Occipital lobe (tissue), 1 donor: ENCODE measurements at regions not wholly inside any gene's neighbourhood (a gene's known extent, or its start where the extent isn't known, plus 50 kb on each side); places are given as distances from the start of the nearest gene placed in this dataset.
"Not testable (repeated sequence)": the region's sequence is repeated elsewhere in the genome, so short reads cannot be mapped to it uniquely, and the experiment has no call there.

Experiments used
- DNase-seq: peaks from one replicate; lab custom pipeline; 2025; lab: John Stamatoyannopoulos, UW

GRCh38 chr16:22572331-22573224, 61.9 kb downstream of the NPIPB5 start:
- DNase-seq = not testable (repeated sequence)

DNA sequence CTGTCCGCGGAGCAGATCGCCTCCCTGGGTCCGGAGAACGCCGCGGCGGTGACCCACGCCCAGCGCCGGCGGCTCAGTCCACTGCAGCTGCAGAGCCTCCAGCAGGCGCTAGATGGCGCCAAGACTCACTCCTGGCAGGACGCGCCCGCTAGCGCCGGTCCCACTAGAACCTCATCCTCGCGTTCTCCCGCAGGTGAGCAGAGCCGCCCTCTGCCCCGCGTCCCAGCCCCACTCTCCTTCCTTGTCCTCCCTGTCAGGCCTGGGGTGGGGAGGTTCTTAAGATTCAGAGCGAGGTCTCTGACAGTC, 62.5 kb downstream of the NPIPB5 start:
- not testable (repeated sequence) for DNase-seq

- DNase-seq = not testable (repeated sequence)
Measured at GRCh38 chr16:22576506-22576905, 65.8 kb downstream of the NPIPB5 start.

DNA sequence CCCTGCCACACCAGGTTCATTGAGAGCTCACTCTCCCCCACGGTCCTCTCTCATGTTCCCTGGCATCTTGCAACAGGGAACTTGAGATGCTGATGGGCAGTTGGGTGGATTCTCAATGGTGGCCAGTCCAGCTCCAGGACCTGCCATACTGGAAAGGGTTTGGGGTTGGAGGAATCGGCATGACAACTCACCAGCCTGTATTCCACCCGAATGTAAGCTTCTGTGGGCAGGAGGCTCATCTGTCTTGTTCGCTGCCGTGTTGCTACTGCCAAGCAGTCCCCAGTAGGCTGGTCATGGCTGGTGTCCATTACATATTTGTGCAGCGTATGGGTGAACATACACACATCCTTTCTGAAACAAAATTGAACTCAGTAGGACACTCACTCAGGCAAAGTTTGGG, 72.5 kb downstream of the NPIPB5 start:
- not testable (repeated sequence) for DNase-seq

GRCh38 chr16:22584459-22584858, 73.8 kb downstream of the NPIPB5 start:
- DNase-seq = not testable (repeated sequence)

- DNase-seq = not testable (repeated sequence)
Measured at GRCh38 chr16:22584941-22585340, 74.2 kb downstream of the NPIPB5 start.

DNA sequence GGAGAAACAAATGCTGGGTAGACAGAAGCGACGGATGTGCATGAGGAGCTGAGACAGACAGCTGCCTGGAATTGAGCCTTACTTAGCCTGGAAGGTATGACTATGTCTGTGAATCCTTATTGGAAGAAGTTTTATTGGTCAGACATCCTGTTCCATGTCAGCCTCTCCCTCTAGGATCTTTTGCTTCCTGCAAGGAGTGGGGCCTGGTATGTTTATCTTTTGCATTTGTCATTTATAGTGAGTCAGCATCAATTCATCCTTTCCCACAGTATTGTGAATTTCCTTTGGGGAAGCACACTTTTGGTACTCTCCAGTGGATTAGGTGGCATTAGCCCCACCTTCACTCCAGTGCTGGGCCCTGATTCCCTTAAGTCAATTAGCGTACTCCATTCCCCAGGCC, 74.7 kb downstream of the NPIPB5 start:
- DNase-seq = not testable (repeated sequence)

DNA sequence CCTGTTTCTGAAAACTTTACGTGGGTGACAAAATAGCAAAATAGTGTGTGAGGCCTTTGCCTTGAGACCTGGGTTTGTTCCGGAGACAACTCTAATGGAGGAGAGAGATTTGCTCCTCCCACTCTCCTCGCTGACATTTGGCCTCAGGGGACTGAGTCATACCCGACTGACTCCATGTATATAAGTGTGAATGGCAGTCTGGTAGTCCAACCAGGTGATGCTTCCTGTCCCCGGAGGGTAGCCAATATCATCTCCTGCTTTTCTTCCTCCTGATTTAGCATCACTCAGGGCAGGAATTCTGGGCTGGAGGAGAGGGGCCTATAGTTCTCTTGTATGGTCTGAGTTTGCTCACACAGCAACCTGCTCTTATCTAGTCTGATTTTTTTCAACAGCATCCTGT, 76.0 kb downstream of the NPIPB5 start:
- not testable (repeated sequence) for DNase-seq

DNA sequence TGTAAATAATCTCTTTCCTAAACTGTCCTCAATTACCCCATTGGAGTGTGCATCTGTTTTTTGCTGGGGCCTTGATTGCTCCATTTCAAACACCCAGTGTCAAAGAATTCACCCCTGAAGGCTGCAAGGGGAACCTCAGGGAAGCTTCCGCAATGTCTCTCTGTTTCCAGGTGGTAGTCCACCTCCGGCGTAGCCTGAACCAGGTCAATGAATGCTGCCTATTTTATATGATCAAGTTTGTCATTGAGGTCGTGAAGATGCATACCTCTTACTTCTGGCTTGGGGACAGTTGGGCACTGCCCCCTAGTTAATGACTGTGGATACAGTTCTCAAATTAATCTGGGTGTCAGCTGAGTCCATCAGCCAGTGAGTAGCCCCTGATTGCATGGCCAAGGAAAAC, 79.1 kb downstream of the NPIPB5 start:
- DNase-seq = not testable (repeated sequence)

- not testable (repeated sequence) for DNase-seq
Measured at GRCh38 chr16:22596445-22597045, 85.9 kb downstream of the NPIPB5 start.

- DNase-seq = not testable (repeated sequence)
Measured at GRCh38 chr16:22603744-22604143, 93.1 kb downstream of the NPIPB5 start.

DNA sequence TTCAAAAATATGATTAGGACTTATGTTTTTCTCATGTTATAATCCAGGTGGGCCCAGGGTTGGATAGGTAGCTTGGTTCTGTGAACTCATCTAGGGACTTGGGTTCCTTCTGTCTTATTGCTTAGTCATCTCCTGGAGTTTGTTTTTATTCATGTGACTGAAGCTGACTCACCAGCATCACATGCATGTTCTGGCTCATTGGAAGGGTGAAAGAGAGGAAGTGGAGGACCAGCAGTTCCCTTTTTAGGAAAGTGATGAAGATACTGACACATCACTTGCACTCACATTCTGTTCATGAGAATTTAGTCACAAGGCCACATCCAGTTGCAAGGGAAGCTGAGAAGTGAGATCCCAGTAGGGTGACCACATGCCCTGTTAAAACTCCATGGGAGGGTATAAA, 95.9 kb downstream of the NPIPB5 start:
- DNase-seq = not testable (repeated sequence)

- DNase-seq = not testable (repeated sequence)
Measured at GRCh38 chr16:22609798-22610197, 99.1 kb downstream of the NPIPB5 start.

DNA sequence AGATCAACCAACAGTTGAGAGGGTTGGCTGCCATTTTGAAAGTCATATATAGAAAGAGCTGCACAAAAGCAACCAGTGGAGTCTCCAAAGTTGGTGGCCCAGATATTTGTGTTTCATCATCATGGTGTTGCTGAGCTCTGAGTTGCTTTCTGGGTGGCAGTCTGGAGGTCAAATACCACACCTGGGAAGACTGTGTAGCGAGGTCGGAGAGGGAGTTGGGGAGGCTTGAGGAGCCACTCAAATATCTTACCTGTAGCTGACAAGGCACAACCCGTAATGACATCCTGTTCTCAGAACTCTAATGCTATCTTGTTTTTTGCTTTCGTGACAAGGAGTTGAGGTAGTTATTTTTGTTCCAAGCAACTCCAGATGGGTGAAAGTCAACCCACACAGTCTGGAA, 100.4 kb downstream of the NPIPB5 start:
- not testable (repeated sequence) for DNase-seq

- no peak for DNase-seq
Measured at GRCh38 chr16:22614271-22614947, 103.7 kb downstream of the NPIPB5 start.

DNA sequence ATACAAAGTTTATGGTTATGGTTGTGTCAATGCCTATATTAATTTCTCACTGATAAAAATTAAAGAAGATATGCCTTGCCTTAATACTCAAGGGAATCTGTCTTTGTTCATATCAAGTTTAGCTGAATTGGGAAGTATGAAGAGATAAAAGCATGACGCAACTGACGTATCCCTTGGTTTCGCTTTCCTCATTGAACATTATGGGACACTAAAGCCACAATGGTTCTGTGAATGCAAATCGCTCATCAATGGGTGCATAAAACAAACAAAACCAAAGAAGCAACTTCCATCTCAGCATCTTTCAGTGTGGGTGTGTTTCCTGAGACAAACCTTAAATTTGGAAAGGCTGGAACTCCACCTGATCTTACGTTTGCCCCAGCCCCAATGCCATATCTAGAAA, 108.2 kb downstream of the NPIPB5 start:
- no peak for DNase-seq

- no peak for DNase-seq
Measured at GRCh38 chr16:22621586-22622155, 111.0 kb downstream of the NPIPB5 start.

GRCh38 chr16:22622703-22623102, 112.0 kb downstream of the NPIPB5 start:
- DNase-seq = no peak

- no peak for DNase-seq
Measured at GRCh38 chr16:22623351-22623781, 112.7 kb downstream of the NPIPB5 start.

- DNase-seq = no peak
Measured at GRCh38 chr16:22624038-22624799, 113.5 kb downstream of the NPIPB5 start.
